GM18502 (cell line): ENCODE measurements at regions not wholly inside any gene's neighbourhood (a gene's known extent, or its start where the extent isn't known, plus 50 kb on each side); places are given as distances from the start of the nearest gene placed in this dataset.

Experiments
- ATAC-seq: cut with Tn5 transposase; IDR thresholded peaks from one replicate; pipeline ENCODE4 v1.9.1; 2021; ENCODE audit warnings: mild to moderate bottlenecking; ENCODE audit not compliant: unreplicated experiment, poor library complexity

DNA sequence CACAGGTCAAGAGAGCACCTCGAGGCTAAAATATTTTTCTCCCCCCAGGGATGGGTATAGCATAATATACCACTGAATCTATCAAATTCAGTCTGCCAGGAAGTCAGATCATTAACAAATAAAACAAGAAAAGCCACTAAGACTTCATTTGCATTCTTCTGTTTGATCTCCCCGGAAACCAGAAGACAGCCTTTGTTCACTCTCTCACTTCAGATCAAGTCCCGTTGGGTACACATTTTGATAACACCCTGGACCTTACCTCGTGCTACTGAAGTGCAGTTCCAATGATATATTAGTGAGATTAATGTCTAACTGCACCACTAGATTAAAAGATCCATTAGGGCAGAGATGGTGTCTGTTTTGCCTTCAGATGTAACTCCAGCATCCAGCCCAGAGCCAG is 157.7 kb upstream of the B3GAT2 start:
- ATAC-seq = no peak

- no peak for ATAC-seq
Observed at GRCh38 chr6:71114986-71115385, 158.1 kb upstream of the B3GAT2 start.

GRCh38 chr6:71119560-71119959 is 162.7 kb upstream of the B3GAT2 start:
- no peak for ATAC-seq

DNA sequence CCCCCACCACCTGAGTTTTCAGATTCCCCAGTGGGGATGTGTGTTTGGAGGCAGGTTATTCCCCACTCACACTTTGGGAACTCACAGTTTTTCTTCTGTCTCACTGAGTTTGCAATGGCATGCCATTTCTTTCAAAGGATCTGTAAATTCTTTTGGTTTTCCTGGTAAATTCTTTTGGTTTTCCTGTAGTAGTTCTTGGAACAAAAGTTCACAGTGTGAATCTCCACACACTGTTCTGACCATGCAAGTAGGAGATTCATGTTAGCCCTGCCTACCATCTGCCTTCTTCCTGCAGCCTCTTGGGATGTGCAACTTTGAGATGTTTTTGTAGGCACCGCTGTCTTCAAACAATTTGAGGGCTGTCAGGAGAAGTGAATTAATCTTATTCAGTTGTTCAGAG is 165.6 kb upstream of the OGFRL1 start:
- ATAC-seq = no peak

DNA sequence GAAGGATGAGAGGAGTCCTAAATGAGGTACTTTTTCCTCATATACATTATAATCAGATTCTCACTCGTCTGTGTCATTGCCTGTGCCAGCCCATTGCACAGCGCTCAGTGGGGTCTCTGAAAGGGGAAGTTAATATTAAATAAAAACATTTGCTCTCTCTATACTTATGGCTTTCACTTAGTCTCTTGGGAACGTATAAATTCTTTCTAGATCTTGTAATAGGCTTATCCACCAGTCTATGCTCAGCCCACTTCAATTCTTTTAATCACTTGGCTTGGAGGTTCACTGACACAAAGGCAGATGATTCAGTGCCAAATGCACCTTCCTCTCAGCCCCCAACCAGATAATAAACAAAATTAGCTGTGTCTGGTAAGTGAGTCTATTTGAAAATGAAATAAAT is 164.3 kb upstream of the OGFRL1 start:
- ATAC-seq = no peak

DNA sequence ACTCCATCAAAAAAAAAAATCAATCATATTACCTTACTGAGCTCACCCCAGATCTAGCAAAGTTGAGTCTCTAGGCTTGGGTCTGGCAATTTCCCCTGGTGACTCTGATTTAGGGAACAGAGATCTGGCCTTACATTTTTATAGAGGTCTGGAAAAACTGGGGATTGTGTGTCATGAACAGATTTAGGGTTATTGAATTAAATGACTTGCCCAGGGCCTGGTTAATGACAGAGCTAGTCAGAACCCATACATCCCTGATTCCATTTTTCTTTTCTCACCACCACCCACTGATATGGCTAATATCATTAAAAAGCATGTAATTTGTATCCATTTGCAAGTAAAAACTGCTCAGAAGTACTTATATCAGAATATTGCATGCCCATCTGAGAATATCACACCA is 163.4 kb upstream of the OGFRL1 start:
- no peak for ATAC-seq

DNA sequence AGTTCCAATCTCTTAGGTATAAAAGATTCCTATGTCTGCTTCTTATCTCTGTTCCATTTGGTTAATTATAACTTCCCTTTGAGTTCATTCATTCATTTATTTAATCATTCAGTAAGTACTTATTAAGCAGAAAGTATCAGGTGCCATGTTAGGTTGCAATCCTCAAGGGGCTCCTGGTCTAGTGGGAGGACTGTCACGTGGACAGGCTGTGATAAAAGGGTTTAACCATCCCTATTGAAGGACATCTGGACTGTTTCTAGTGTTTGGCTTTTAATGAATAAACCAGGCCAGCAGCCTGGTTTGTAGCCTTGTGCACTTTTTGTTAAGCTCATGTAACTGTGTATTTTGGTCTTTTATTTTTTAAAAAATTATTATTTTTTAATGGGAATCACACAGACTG is 162.1 kb upstream of the OGFRL1 start:
- ATAC-seq = no peak

DNA sequence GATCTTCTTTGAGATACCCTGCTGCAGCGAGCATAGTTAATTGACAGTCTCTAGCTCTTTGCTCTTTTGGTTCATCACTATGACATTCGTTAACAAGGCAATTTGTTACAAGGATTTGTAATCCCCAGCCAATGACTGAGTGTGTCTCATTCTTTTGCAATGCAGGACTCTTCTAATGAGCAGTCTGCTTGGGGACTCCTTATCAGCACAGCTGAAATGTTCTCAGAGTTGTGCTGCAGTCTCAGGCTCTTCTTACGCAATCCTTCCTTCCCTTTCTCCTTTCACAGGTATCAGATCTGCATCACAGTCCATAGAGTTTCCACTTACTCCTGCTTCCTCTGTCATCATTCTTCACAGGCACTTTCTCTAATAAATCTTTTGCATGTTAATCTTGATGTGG is 161.2 kb upstream of the OGFRL1 start:
- no peak for ATAC-seq

DNA sequence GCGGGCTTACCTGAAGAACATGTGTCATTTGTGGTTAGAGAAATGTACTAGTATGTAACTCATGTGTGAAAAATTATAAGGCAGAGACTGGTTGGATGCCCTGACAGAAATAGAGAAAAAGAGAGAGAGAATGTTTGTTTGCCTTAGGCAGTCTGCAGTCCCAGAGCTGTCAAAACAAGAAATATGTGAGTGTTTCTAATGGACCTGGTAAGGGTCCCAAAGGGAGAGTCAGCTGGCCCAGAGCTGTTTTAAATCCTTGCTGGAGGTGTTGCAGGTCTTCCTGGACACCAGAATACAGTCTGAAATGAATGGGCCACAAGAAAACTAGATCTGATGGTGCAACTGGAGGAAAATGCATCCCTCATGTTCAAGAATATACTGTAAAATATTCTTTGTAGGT is 158.3 kb upstream of the OGFRL1 start:
- no peak for ATAC-seq

DNA sequence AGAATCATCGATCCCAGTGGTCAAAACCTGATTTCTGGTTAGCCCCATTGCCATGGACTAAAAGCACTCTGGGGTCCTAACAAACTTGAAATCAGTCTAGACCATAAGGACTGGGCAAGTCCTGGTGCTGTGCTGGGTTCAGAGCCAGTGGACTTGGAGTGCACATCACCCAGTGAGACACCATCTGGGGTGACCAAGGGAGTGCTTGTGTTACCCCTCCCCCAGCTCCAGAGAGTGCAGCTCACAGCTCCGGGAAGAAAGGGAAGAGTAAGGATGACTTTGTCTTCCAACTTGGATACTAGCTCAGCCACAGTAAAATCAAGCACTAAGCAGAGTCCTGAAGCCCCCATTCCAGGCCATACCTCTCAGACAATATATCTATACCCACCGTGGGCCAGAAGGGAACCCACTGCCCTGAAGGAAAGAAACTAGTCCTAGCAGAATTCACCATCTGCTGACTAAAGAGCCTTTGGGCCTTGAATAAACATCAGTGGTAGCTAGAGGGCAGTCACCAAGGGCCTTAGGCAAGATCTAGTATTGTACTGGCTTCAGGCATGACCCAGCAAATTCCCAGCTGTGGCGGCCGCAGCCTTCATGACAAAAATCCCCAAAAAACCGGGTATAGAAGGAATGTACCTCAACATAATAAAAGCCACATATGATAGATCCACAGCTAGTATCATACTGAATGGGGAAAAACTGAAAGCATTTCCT is 153.5 kb upstream of the OGFRL1 start:
- no peak for ATAC-seq

GRCh38 chr6:71137973-71138372 is 150.6 kb upstream of the OGFRL1 start:
- ATAC-seq = no peak

GRCh38 chr6:71138376-71138775 is 150.2 kb upstream of the OGFRL1 start:
- no peak for ATAC-seq

DNA sequence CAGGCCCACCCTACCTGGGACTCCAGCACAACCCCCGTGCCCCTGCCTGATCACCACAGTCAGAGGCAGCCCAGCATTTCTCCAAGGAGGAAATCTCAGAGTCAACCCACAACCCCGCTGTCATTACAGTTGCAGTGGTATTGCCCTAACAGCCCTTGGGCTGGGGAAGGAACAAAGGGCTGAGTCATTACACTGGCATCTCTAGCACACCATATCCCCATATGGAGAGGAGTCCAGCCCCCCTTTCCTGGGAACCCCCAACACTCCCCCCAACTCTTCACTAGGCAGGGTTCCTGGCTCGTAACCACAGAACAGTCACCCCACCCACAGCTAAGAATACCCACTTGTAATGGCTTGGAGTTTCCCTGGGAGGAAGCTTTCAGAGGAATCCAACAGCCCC is 149.4 kb upstream of the OGFRL1 start:
- no peak for ATAC-seq

DNA sequence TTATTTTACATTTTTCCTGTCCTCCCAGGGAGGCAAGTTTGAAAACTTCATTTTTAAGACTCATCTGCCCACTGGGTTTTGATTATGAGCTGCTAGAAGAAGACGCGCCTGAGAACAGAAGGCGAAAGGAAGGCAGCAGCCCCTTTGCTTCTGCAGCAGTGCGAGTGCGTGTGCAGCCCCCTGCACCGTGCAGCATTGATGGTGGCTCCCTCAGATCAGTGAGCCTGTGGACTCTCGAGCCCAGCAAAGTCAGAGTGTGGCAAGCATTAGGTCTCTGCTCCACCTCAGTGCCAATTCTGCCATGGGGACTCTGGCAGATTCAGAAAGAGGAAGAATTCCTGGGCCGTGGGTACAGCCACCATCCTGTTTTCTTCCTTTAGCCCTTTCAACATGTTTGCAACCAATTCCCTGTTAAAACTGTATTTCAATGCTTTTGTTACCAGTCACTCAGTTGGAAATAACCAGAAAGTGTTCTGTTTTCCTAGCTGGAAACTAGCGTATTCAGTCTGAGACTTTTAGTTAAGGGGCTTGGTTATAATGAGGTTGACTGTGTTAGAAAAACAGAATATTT is 134.8 kb upstream of the OGFRL1 start:
- no peak for ATAC-seq

DNA sequence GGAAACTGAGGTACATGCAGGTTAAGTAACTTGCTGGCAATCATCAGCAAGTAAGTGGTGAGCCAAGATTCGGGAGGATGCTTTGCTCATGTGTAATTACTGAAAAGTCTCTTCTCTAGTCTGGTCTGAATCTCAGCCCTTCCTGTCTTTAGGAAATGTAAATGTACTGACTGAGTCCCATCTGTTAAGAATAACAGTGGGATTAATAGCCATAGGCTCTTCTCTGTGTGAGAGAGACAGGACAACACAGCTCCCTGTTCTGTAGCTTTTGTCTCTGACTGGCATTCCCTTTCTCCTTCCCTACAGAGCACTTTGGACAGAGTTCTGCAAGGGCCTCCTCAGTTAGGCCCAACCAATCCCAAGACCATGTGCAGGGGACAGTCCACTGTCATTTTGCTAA is 131.3 kb upstream of the OGFRL1 start:
- ATAC-seq = no peak

- ATAC-seq = no peak
Observed at GRCh38 chr6:71164890-71165289, 123.7 kb upstream of the OGFRL1 start.

DNA sequence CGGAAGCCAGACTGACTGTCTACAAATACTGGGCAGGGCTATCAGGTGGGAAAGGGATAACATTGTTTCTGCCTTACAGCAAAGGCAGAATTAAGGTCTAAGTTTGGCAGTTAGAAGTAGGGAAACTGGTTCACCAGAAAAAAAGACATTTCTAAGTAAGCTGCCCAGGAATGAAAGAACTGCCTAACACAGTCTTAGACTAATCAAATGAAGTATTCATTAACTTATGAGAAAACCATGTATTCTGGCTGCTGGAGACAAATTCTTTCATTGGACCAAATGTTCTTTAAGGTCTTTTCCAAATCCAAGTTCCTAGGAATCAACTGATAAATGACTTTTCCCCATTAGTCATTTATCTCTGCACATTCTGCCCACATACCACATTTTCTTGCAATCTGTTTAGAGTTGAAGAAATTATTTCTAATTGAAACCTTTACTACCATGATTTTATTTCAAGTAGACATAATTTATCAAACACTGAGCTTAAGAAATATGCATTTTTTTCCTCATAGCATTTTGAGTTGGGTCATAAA is 120.3 kb upstream of the OGFRL1 start:
- ATAC-seq = no peak

DNA sequence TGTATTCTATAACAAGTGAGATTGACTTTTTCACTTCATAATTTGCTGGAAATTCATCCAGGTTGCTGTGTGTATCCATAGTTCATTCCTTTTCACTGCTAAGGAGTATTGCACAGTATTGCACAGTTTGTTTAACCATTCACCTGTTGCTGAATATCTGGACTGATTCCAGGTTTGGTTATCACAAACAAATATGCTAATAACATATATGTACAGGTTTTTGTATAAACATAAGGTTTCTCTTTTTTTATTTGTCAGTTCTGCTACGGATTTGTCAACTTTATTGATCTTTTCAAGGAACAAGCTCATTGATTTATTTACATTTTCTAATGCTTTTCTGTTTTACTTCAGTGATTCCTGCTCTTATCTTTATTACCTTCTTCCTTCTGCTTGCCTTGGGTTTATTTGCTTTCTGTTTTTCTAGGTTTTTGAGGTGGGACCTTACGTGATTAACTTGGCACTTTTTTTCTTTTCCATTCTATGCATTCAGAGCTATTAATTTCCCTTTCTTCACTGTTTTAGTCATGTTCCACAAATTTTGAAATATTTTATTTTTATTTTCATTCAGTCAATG is 117.0 kb upstream of the OGFRL1 start:
- ATAC-seq = no peak

DNA sequence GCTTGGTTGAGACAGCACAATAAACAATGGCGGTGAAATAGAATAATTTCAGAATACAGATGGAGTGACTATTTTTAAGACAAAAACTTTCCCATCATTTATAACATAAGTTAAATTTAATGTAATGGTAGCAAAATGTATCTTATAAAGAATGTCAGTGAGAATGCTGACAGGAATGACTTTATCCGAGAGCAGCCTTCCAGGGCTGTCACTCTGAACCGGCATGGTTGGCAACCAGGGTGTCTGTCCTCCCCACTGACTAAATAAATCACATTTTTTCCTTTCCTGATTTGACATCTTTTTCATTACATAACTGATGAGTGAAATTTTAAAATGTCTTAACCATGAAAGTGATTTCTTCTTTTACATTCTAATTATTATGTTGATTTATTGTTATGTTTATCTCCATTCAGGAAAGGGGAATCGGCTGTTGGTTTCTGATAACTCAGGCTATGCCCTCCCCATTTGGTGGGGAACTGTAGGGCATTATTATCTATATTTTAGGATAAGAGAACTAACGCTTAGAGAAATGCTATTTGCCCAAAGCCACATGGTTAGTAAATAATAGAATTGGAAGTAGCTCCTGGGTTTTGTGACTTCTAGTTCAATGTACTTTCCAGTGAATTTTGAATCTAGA is 109.2 kb upstream of the OGFRL1 start:
- ATAC-seq = no peak

DNA sequence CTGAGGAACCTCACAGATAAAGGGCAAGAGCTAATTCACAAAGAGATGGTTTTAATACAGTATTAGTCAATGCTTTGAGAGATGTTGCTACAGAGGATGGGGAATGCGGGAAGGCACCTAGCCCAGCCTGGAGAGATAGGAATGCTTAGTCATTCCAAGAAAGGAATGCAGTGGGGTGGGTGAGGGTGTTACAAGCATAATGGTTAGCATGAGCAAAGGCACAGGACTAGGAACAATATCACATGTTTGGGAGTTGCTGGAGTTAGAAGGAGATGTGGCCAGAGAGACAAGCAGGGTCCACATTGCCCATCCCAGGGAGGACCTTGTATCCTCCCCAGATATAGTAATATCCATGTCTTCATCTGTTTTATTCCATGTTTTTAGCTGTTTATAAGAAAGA is 107.0 kb upstream of the OGFRL1 start:
- no peak for ATAC-seq

DNA sequence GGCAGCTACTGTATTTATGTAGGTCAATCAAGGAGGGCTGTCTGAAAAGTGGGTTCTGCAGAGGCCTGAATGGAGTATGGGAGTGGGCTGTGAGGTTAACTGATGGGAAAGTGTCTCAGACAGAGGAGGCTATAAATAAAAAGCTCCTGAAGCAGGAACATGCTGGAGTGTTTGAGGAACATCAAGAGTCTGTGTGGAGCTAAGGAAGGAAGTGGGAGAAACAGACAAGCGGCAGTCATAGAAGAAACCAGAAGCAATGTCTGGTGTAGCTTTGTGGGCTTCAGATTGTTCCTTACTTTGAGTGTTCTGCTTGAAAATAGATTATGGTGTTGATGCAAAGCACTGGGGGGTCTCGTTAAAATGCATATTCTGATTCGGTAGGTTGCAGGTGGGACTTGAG is 101.5 kb upstream of the OGFRL1 start:
- ATAC-seq = no peak
